Upper lobe of right lung (tissue), 1 donor: ENCODE measurements at regions not wholly inside any gene's neighbourhood (a gene's known extent, or its start where the extent isn't known, plus 50 kb on each side); places are given as distances from the start of the nearest gene placed in this dataset.

Experiments
- ATAC-seq: fragments of 200-7000 bp; cut with Tn5 transposase; one replicate; pipeline ENCODE4 v1.9.1; 2020; ENCODE audit warnings: mild to moderate bottlenecking, moderate library complexity
- DNase-seq: peaks from one replicate; pipeline ENCODE4 v3.0.0-alpha.2; 2020
- H3K27ac ChIP-seq: fragments of 200-600 bp; one replicate; pipeline ENCODE4 v1.8.0; 2022
- H3K27me3 ChIP-seq: fragments of 200-600 bp; one replicate; pipeline ENCODE4 v1.8.0; 2022; ENCODE audit warnings: mild to moderate bottlenecking
- H3K36me3 ChIP-seq: fragments of 200-600 bp; one replicate; pipeline ENCODE4 v1.8.0; 2022
- H3K4me1 ChIP-seq: fragments of 200-600 bp; one replicate; pipeline ENCODE4 v1.8.0; 2022
- H3K4me3 ChIP-seq: fragments of 200-600 bp; one replicate; pipeline ENCODE4 v1.8.0; 2022; ENCODE audit warnings: mild to moderate bottlenecking
- H3K9me3 ChIP-seq: fragments of 200-600 bp; one replicate; pipeline ENCODE4 v1.8.0; 2022
- CTCF ChIP-seq: fragments of 200-600 bp; IDR thresholded peaks from one replicate; pipeline ENCODE4 v1.8.0; 2022; ENCODE audit warnings: antibody characterized with exemption
- intact Hi-C: fragments of 100-400 bp; cut with DNase I; formaldehyde crosslinking; loops from one replicate; pipeline ENCODE4 v1.11.0; 2022
- donor health status: DM: no; HTN: yes; CAD: no; lungs with severe emphysema.

GRCh38 chr7:12107381-12107780, 103.7 kb upstream of the TMEM106B start:
- no peak overlapping the region for H3K27ac ChIP-seq
- no peak for ATAC-seq
- intact Hi-C loops = no loop called here
- H3K9me3 ChIP-seq = no peaks in the 10 kb centered on the region
- no peak overlapping the region for H3K4me3 ChIP-seq
- no peak for DNase-seq
- no peaks in the 10 kb centered on the region for H3K36me3 ChIP-seq
- H3K4me1 ChIP-seq = no peaks in the 10 kb centered on the region
- peaks cover 9% of the 10 kb centered on the region for H3K27me3 ChIP-seq
- no peak for TF ChIP-seq CTCF

DNA sequence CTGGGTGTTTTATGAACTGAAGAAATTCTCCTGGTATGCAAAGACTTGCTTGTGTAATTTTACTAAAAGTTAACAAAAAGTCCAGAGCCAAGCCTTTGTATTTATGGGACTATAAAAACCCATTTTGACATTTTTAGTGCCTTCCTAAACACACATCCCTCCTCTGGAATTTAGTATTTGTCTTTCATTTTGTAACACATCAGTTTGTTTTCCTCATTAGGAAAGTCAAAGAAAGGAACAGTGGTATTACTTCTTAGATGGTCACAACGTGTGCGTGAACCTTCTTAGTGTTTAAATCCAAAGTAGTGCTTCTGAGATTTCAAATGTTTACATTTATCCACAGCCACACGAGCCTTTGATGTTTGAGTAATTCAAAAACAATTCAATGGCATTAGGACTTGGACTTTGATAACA, 103.2 kb upstream of the TMEM106B start:
- Histone ChIP-seq H3K9me3 (no peaks in the 10 kb centered on the region), H3K27me3 (peaks cover 9% of the 10 kb centered on the region), H3K36me3 (no peaks in the 10 kb centered on the region), H3K4me1 (no peaks in the 10 kb centered on the region), H3K27ac (no peak overlapping the region), H3K4me3 (no peak overlapping the region)
- TF ChIP-seq CTCF = no peak
- DNase-seq = no peak
- intact Hi-C loops = no loop called here
- ATAC-seq = no peak

DNA sequence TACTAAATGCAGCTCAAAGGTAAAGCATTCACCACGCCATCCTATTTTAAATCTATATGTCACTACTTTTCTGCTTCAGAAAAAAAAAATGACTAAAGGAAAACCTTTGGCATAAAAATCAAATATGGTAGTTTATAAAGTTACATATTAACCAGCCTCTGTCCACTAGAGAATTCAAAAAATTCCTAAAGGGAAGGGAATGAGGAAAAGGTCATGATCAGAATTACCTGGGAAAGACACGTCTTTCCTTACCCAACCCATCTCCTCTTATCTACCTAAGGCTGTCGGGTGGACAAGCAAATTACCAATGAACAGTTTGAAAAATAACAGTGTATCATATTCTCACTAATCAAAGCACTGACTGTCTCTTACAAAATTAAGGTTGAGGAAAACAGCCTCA, 100.7 kb upstream of the TMEM106B start:
- Histone ChIP-seq H3K36me3 (no peaks in the 10 kb centered on the region), H3K27ac (no peak overlapping the region), H3K4me1 (no peaks in the 10 kb centered on the region), H3K4me3 (no peak overlapping the region), H3K27me3 (peaks cover 16% of the 10 kb centered on the region), H3K9me3 (no peaks in the 10 kb centered on the region)
- ATAC-seq = no peak
- TF ChIP-seq CTCF = no peak
- DNase-seq = no peak
- intact Hi-C loops = no loop called here

GRCh38 chr7:12111422-12112405, 99.4 kb upstream of the TMEM106B start:
- peak; percentile 86 for DNase-seq

GRCh38 chr7:12117170-12117569, 93.9 kb upstream of the TMEM106B start:
- no peaks in the 10 kb centered on the region for H3K9me3 ChIP-seq
- H3K4me1 ChIP-seq = no peaks in the 10 kb centered on the region
- H3K27me3 ChIP-seq = peaks cover 7% of the 10 kb centered on the region
- no peak for DNase-seq
- no peaks in the 10 kb centered on the region for H3K36me3 ChIP-seq
- no peak overlapping the region for H3K4me3 ChIP-seq
- ATAC-seq = no peak
- H3K27ac ChIP-seq = no peak overlapping the region
- intact Hi-C loops = no loop called here
- no peak for TF ChIP-seq CTCF

More at GRCh38 chr7:12111422-12112405, 99.4 kb upstream of the TMEM106B start:
- Histone ChIP-seq H3K9me3 (no peaks in the 10 kb centered on the region), H3K36me3 (no peaks in the 10 kb centered on the region), H3K27ac (peak overlapping the region; percentile 39), H3K27me3 (peaks cover 16% of the 10 kb centered on the region), H3K4me1 (no peaks in the 10 kb centered on the region), H3K4me3 (peak overlapping the region; percentile 38)
- intact Hi-C loops = no loop called here
- peak; percentile 97 for ATAC-seq
- no peak for TF ChIP-seq CTCF
